NB4 (cell line): ENCODE measurements at regions not wholly inside any gene's neighbourhood (a gene's known extent, or its start where the extent isn't known, plus 50 kb on each side); places are given as distances from the start of the nearest gene placed in this dataset.
A peak's percentile ranks its signal among the peaks of the same experiment; 100 is the strongest.

ENCODE experiments used
- DNase-seq: peaks from one replicate; pipeline ENCODE4 v3.0.0; 2010; ENCODE audit warnings: low read depth
- H3K4me3 ChIP-seq: one replicate; pipeline ENCODE4 v1.5.1; 2011; ENCODE audit warnings: mild to moderate bottlenecking, low read depth, low read length, moderate library complexity
- CTCF ChIP-seq: IDR thresholded peaks from one replicate; pipeline ENCODE4 v1.5.1; 2012; ENCODE audit warnings: low read depth, low read length
- MAX ChIP-seq: IDR thresholded peaks from 2 replicates; pipeline ENCODE4 v1.6.1; 2011; ENCODE audit warnings: low read depth, low read length
- MYC ChIP-seq: IDR thresholded peaks from 2 replicates; pipeline ENCODE4 v1.6.1; 2011; ENCODE audit warnings: low read depth, low read length
- POLR2A ChIP-seq: IDR thresholded peaks from 2 replicates; pipeline ENCODE4 v1.6.1; 2011; ENCODE audit warnings: mild to moderate bottlenecking; ENCODE audit not compliant: insufficient read length; ENCODE audit errors: extremely low read depth

- H3K4me3 ChIP-seq: no peak overlapping the region
- DNase-seq: no peak
- TF ChIP-seq MAX (no peak), MYC (no peak), POLR2A (no peak), CTCF (no peak)
Observed at GRCh38 chr20:40257763-40258162, 431.3 kb downstream of the MAFB start.

- TF ChIP-seq MYC: no peak
- no peak for TF ChIP-seq CTCF
- no peak for TF ChIP-seq POLR2A
- no peak for TF ChIP-seq MAX
- DNase-seq: no peak
Observed at GRCh38 chr20:40255365-40255764, 433.7 kb downstream of the MAFB start.

GRCh38 chr20:40254023-40254772, 434.8 kb downstream of the MAFB start:
- DNase-seq: no peak
- TF ChIP-seq MAX (no peak), POLR2A (no peak), MYC (no peak)
- no peak overlapping the region for H3K4me3 ChIP-seq

More at GRCh38 chr20:40255365-40255764, 433.7 kb downstream of the MAFB start:
- H3K4me3 ChIP-seq: no peak overlapping the region

- no peak overlapping the region for H3K4me3 ChIP-seq
- DNase-seq: peak; percentile 62
- no peak for TF ChIP-seq POLR2A
- peak; percentile 82 for TF ChIP-seq CTCF
- TF ChIP-seq MYC: no peak
- TF ChIP-seq MAX: no peak
Observed at GRCh38 chr20:40251284-40251932, 437.6 kb downstream of the MAFB start.

GRCh38 chr20:40249805-40250204, 439.2 kb downstream of the MAFB start:
- TF ChIP-seq CTCF (no peak), MAX (no peak), POLR2A (no peak), MYC (no peak)

GRCh38 chr20:40245829-40246228, 443.2 kb downstream of the MAFB start:
- no peak overlapping the region for H3K4me3 ChIP-seq
- DNase-seq: no peak
- no peak for TF ChIP-seq MYC
- TF ChIP-seq POLR2A: no peak
- no peak for TF ChIP-seq CTCF
- TF ChIP-seq MAX: no peak

More at GRCh38 chr20:40249805-40250204, 439.2 kb downstream of the MAFB start:
- DNase-seq: no peak
- H3K4me3 ChIP-seq: no peak overlapping the region
